GM21737 (cell line): ENCODE measurements at regions not wholly inside any gene's neighbourhood (a gene's known extent, or its start where the extent isn't known, plus 50 kb on each side); places are given as distances from the start of the nearest gene placed in this dataset.
"Not testable (repeated sequence)": the region's sequence is repeated elsewhere in the genome, so short reads cannot be mapped to it uniquely, and the experiment has no call there.

Source experiments
- ATAC-seq: cut with Tn5 transposase; IDR thresholded peaks from one replicate; pipeline ENCODE4 v1.9.1; 2021; ENCODE audit warnings: mild to moderate bottlenecking, moderate library complexity; ENCODE audit not compliant: unreplicated experiment

DNA sequence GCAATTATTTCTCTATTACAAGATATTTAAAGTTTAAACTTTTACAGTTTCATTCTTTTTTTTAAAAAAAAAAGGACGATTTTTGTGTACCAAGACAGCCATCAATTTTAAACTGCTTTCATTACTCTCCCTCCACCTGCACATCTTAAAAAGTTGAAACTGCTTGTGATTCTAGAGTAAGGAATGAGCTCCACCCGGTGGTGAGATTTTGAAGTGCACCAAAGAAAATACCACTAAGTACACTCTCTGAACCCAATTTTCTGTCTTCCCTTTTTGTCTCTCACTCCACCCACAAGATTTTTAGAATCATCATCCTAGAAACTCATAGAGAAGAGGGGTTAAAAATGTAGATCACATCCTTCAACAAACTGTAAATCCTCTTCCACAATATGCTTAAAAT lies 91.3 kb upstream of the WDR44 start:
- ATAC-seq, result no peak

DNA sequence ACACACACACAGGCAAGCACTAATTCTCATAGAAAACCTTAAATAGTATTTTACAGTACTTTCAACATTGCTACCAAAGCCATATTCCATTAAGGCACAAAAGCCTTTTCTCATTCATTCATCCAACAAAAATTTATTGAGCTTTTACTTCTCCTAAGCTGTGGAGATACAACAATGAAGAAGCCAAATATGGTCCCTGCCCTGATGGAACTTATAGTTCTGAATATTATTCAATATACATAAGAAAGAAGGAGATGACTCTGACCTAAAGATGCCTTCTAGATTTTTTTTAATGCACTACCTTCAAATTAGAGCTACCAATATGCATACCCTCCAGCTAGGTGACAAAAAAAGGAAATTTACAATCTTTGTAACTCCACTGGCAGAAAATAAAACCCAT lies 90.0 kb upstream of the WDR44 start:
- no peak for ATAC-seq

DNA sequence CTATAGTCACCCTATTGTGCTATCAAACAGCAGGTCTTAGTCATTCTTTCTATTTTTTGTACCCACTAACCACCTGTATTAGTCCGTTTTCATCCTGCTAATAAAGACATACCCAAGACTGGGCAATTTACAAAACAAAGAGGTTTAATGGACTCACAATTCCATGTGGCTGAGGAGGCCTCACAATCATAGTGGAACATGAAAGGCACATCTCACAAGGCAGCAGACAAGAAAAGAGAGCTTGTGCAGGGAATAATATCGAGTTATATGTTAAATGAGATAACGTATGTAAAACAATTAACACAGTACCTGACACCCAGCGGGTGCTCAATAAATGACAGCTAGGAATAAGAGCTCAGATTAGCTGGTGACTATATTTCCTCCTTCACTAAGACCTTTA lies 88.1 kb upstream of the WDR44 start:
- ATAC-seq, result no peak

GRCh38 chrX:118259213-118259612 lies 86.7 kb upstream of the WDR44 start:
- no peak for ATAC-seq

DNA sequence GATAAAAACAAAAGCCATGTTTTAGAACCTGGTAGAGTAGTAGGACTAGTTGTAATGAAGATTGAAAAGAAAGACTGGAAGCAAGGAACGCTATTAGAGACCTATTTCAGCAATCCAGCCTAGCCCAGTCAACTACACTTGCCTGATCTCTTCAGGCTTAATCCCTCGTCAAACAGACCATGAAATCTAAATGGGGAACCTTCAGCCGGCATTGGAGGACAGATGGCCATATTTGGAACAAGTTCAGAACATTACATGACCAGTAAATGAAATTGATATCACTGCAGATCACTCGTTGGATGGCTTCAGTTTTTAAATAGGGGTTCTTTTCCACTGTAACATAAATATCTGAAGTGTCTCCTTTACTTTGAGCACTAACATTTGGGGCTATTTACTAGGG lies 84.8 kb upstream of the WDR44 start:
- ATAC-seq, result no peak

- ATAC-seq, result no peak
Measured at GRCh38 chrX:118271775-118272174, 74.1 kb upstream of the WDR44 start.

DNA sequence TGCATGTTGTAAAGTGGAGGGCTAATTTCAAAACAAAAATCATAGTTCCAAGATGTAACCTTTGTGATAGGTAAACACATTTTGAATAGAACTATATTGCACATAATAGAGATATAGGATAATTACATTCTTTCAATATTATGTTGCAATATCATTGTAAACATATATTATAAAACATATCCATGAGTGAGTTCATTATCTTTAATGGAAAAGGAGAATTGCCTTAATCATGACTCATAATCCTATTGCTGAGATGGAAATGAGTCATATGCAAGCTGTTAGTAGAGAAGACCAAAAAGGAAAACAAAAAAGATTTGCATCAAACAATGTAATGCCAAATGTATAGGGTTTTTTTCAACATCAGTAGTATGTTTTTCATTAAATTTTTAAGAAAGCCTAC lies 73.7 kb upstream of the WDR44 start:
- no peak for ATAC-seq

DNA sequence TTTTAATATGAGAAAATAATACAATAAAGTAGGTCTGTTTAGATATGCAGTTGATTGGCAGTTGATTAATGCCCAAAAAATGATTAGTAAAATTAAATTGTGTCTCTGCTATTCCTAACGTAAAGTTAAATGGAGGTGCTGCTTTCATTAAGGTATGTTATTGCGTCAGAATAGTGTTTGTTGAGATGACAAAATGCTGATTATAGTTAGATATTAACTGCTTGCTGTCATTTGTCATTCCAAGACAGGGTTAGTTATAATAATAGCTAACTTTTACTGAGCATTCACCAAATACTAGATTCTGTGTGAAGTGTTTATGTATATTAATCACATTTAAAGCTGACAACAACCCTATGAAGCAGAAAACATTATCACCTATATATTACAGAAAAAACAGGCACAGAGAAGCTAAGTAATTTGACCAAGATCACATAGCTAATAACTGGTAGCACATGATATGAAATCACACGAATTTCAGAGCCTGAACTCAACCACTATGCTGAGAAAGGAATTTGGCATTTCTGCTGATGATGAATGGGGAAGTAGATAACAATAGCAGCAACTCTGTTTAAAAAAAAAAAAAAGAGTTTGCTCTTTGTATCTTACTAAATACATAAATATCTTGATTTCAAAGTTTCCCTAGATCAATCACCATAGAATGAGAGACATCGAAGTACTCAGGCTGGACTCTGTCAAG lies 59.7 kb upstream of the WDR44 start:
- ATAC-seq, result no peak

DNA sequence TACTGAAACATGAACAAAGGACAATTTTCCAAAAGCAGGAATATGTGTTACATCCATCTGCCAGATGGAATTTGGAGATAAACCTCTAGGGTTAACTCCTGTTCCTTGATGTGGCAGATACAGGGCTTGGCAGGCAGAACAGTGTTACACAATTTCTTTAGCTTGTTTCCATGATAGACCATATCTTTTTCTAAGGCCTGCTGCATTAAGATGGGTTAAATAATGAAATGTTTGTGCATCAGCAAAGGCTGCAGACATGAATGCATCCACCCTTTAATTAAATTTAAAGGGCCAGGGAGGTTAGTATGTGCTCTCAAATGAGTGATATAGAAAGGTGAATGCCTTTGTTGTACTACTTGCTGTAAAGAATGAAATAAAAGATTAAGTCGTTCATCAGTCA lies 50.1 kb upstream of the WDR44 start:
- ATAC-seq, result not testable (repeated sequence)
